DND-41 (cell line): ENCODE measurements at regions not wholly inside any gene's neighbourhood (a gene's known extent, or its start where the extent isn't known, plus 50 kb on each side); places are given as distances from the start of the nearest gene placed in this dataset.

Experiments
- EZH2 ChIP-seq: IDR thresholded peaks from 3 replicates; pipeline ENCODE4 v1.6.1; 2012; ENCODE audit warnings: borderline replicate concordance, low read depth, mild to moderate bottlenecking, moderate library complexity, low read length, inconsistent platforms; ENCODE audit not compliant: severe bottlenecking
- TF ChIP-seq, protein P1 (sequence below): IDR thresholded peaks from 2 replicates; pipeline ENCODE4 v1.5.1; 2012; ENCODE audit warnings: borderline replicate concordance, low read length, moderate library complexity, mild to moderate bottlenecking; ENCODE audit not compliant: poor library complexity, severe bottlenecking; ENCODE audit errors: extremely low read depth

DNA sequence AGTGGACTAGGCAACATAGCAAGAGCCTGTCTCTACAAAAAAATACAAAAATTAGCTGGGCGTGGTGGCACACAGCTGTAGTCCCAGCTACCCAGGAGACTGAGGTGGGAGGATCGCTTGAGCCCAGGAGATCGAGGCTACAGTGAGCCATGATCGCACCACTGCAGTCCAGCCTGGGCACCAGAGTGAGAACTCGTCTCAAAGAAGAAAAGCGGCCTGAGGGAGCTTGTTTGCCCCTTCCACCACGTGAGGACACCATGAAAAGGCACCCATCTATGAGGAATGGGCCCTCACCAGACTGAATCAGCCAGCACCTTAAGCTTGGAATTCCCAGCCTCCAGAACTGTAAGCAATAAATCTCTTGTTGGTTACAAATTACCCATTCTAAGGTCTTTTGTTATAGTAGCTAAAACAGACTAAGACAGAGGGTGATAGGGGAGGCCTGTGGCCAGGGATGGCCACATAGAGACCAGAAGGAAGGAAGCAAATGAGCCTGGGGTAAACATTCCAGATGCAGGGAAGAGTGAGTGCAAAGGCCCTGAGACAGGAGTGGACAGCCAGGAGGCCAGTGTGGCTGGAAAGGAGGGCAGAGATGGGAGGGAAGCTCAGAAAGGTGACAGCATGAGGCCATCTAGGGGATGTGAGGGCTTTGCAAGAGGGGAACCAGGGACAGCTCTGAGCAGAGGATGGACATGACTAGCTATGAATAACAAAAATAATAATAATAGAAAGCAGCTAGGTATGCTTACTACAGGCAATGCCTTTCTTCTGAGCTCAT lies 120.1 kb downstream of the MATN1 start:
- no peak for TF ChIP-seq EZH2
- TF ChIP-seq, protein P1, sequence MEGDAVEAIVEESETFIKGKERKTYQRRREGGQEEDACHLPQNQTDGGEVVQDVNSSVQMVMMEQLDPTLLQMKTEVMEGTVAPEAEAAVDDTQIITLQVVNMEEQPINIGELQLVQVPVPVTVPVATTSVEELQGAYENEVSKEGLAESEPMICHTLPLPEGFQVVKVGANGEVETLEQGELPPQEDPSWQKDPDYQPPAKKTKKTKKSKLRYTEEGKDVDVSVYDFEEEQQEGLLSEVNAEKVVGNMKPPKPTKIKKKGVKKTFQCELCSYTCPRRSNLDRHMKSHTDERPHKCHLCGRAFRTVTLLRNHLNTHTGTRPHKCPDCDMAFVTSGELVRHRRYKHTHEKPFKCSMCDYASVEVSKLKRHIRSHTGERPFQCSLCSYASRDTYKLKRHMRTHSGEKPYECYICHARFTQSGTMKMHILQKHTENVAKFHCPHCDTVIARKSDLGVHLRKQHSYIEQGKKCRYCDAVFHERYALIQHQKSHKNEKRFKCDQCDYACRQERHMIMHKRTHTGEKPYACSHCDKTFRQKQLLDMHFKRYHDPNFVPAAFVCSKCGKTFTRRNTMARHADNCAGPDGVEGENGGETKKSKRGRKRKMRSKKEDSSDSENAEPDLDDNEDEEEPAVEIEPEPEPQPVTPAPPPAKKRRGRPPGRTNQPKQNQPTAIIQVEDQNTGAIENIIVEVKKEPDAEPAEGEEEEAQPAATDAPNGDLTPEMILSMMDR: no peak
